ENCODE measurements at regions not wholly inside any gene's neighbourhood (a gene's known extent, or its start where the extent isn't known, plus 50 kb on each side); places are given as distances from the start of the nearest gene placed in this dataset.

DNA sequence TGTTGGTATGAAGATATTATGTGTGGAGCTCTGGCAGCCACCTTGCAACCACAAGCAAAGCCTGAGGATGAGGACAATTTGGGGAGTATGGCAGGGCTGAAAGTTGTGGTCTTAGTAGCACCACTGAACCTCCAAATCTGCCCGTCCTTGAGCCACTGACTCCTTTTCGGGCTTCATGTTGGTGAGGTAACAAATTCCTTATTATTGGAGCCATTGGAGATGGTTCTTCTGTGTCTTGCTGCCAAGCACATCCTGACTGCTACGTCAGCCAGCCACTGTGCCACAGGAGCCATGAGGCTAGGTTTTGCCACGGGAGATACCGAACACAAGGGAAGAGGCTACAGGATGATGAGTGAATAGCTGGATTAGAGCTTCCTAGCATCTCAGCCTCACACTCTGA is 201.6 kb downstream of the BMP7 start:
- TF ChIP-seq CTCF (IDR thresholded peaks at IDR 0.05) (no peak), ZFX (IDR thresholded peaks at IDR 0.05; ENCODE audit: borderline replicate concordance) (no peak)

All from 22Rv1 (cell line).